Muscle layer of duodenum (tissue), 2 donors: ENCODE measurements at regions not wholly inside any gene's neighbourhood (a gene's known extent, or its start where the extent isn't known, plus 50 kb on each side); places are given as distances from the start of the nearest gene placed in this dataset.
"Not testable (repeated sequence)": the region's sequence is repeated elsewhere in the genome, so short reads cannot be mapped to it uniquely, and the experiment has no call there.

ENCODE experiments used
- H3K27ac ChIP-seq: one replicate; pipeline ENCODE4 v1.7.0; 2013; ENCODE audit warnings: mild to moderate bottlenecking, low read length
- H3K27me3 ChIP-seq: one replicate; pipeline ENCODE4 v1.7.0; 2013; ENCODE audit warnings: low read depth, mild to moderate bottlenecking, control low read depth, low read length
- H3K36me3 ChIP-seq, 2 donors: one replicate each; pipeline ENCODE4 v1.7.0; 2013; ENCODE audit warnings: low read length in 2 of 2, control low read depth in 1 of 2, mild to moderate bottlenecking in 1 of 2; ENCODE audit not compliant: insufficient read depth in 2 of 2, control insufficient read depth in 1 of 2
- H3K4me1 ChIP-seq, 2 donors: one replicate each; pipeline ENCODE4 v1.7.0; 2013; ENCODE audit warnings: low read length in 2 of 2, mild to moderate bottlenecking in 2 of 2, control low read depth in 1 of 2, moderate library complexity in 1 of 2; ENCODE audit not compliant: insufficient read depth in 2 of 2, control insufficient read depth in 1 of 2
- H3K4me3 ChIP-seq, 2 donors: one replicate each; pipeline ENCODE4 v1.7.0; 2013; ENCODE audit warnings: low read length in 2 of 2, low read depth in 1 of 2, mild to moderate bottlenecking in 1 of 2
- H3K9me3 ChIP-seq, 2 donors: one replicate each; pipeline ENCODE4 v1.7.0; 2013; ENCODE audit warnings: low read length in 2 of 2, control low read depth in 1 of 2, mild to moderate bottlenecking in 1 of 2; ENCODE audit not compliant: control insufficient read depth in 1 of 2
- donor health status: healthy.

- no peaks in the 10 kb centered on the region for H3K9me3 ChIP-seq
- no peaks in the 10 kb centered on the region for H3K27me3 ChIP-seq
- no peak overlapping the region for H3K4me3 ChIP-seq
- peaks cover 0 to 8% of the 10 kb centered on the region in 2 donors for H3K4me1 ChIP-seq
- H3K27ac ChIP-seq = no peak overlapping the region
- H3K36me3 ChIP-seq = no peaks in the 10 kb centered on the region
Measured at GRCh38 chr5:125056671-125057485, 310.4 kb upstream of the ZNF608 start.

- H3K27ac ChIP-seq = no peak overlapping the region
- H3K27me3 ChIP-seq = no peaks in the 10 kb centered on the region
- H3K9me3 ChIP-seq = no peaks in the 10 kb centered on the region
- no peaks in the 10 kb centered on the region for H3K36me3 ChIP-seq
- H3K4me1 ChIP-seq = peaks cover 0 to 8% of the 10 kb centered on the region in 2 donors
- H3K4me3 ChIP-seq = no peak overlapping the region
Measured at GRCh38 chr5:125057912-125058826, 311.7 kb upstream of the ZNF608 start.

- Histone ChIP-seq H3K4me1 (peaks cover 0 to 8% of the 10 kb centered on the region in 2 donors), H3K4me3 (no peak overlapping the region), H3K27me3 (no peaks in the 10 kb centered on the region), H3K9me3 (no peaks in the 10 kb centered on the region), H3K27ac (no peak overlapping the region), H3K36me3 (no peaks in the 10 kb centered on the region)
Measured at GRCh38 chr5:125059255-125060002, 313.0 kb upstream of the ZNF608 start.

- Histone ChIP-seq H3K9me3 (no peaks in the 10 kb centered on the region), H3K27ac (no peak overlapping the region), H3K36me3 (no peaks in the 10 kb centered on the region), H3K4me1 (peaks cover 0 to 8% of the 10 kb centered on the region in 2 donors), H3K4me3 (no peak overlapping the region), H3K27me3 (no peaks in the 10 kb centered on the region)
Measured at GRCh38 chr5:125061726-125062125, 315.3 kb upstream of the ZNF608 start.

DNA sequence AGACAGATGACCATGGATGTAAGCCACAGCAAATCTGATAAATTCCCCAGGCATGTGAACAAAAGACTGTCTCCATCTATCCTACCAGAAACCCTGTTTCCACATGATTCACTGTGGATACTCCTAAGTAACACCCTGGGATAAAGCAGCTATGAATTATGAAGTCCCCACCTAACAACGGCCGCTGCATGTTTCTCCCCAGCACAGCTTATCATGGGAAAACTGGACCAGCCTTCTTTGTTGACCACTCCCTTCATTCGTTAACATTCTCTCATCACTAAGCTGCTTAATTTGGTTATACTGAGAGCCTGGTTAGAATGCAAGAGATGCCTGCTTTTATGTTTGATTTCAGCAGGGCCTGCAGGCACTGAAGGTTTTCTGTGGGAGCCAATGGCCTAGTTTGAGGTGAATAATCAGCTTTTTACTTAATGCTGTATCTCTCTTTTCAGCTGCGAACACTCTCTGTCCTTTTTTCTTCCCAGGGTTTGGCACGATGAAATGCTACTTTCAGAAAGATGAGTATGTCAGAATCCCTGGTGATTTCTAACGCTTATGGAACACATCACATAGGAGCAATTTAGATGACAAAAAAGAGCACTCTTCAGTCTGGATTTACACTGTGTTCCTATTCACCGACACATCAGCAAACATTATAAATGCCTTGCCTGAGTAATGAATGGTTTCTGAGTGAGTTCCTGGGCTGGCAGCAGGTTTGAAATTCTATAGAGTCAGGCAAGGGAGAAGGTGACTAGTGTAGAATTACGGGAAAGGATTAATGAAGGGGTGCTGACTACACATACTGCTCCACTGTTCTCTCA lies 318.4 kb upstream of the ZNF608 start:
- H3K4me3 ChIP-seq = no peak overlapping the region
- H3K27me3 ChIP-seq = no peaks in the 10 kb centered on the region
- no peaks in the 10 kb centered on the region for H3K9me3 ChIP-seq
- H3K36me3 ChIP-seq = no peaks in the 10 kb centered on the region
- no peaks in the 10 kb centered on the region for H3K4me1 ChIP-seq
- H3K27ac ChIP-seq = no peak overlapping the region

DNA sequence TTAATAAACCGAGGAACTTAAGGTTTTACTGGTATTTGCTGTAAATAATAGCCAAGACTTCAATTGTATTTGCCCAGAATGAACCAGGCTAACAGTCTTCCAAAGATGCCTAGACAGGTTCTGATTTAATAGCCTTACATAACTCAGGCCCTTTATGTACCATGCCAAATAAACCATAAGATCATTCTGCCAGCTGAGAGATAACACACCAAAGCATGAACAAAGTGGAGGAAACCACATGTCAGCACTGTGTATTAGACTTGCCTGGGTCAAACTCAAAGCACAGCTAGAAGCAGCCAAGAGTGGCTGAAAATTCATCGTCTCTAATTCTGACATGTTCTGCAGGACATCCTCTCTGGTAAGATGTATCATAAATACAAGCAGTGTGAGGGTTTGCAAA lies 319.3 kb upstream of the ZNF608 start:
- H3K9me3 ChIP-seq = no peaks in the 10 kb centered on the region
- H3K27ac ChIP-seq = no peak overlapping the region
- H3K4me1 ChIP-seq = no peaks in the 10 kb centered on the region
- H3K4me3 ChIP-seq = no peak overlapping the region
- H3K27me3 ChIP-seq = no peaks in the 10 kb centered on the region
- no peaks in the 10 kb centered on the region for H3K36me3 ChIP-seq

DNA sequence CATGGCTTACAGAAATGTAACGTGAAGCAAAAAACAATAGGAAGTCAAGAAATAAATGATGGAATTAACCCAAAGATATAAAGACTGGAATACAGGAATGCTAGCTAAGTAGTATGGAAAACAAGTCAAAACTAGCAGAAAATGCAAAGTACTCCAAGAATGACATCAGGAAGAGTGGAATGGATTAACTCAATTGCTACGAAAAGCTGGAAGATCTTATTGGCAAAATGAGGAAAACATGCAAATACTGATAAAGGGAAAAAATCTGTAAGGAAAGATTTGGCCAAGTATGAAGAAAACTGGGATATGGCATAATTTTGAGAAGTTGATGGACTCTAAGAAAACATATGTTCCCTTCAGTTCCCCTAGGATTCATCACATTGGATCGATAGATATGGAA lies 324.5 kb upstream of the ZNF608 start:
- Histone ChIP-seq H3K27me3 (no peaks in the 10 kb centered on the region), H3K9me3 (peaks cover 0 to 16% of the 10 kb centered on the region in 2 donors), H3K27ac (no peak overlapping the region), H3K4me1 (no peaks in the 10 kb centered on the region), H3K4me3 (no peak overlapping the region), H3K36me3 (no peaks in the 10 kb centered on the region)

- Histone ChIP-seq H3K9me3 (peaks cover 0 to 16% of the 10 kb centered on the region in 2 donors), H3K4me3 (peak overlapping the region in 1 of 2 donors; percentile 0), H3K36me3 (no peaks in the 10 kb centered on the region), H3K27me3 (no peaks in the 10 kb centered on the region), H3K27ac (no peak overlapping the region), H3K4me1 (no peaks in the 10 kb centered on the region)
Measured at GRCh38 chr5:125073090-125073489, 326.7 kb upstream of the ZNF608 start.

- H3K4me1 ChIP-seq = no peaks in the 10 kb centered on the region
Measured at GRCh38 chr5:125075567-125075966, 329.1 kb upstream of the ZNF608 start.

GRCh38 chr5:125079028-125079427 lies 332.6 kb upstream of the ZNF608 start:
- H3K27me3 ChIP-seq, H3K4me3 ChIP-seq, H3K27ac ChIP-seq, H3K4me1 ChIP-seq, H3K9me3 ChIP-seq, H3K36me3 ChIP-seq: not testable (repeated sequence)

More at GRCh38 chr5:125075567-125075966, 329.1 kb upstream of the ZNF608 start:
- H3K36me3 ChIP-seq = no peaks in the 10 kb centered on the region
- H3K9me3 ChIP-seq = peaks cover 0 to 16% of the 10 kb centered on the region in 2 donors
- no peak overlapping the region for H3K4me3 ChIP-seq
- H3K27me3 ChIP-seq = no peaks in the 10 kb centered on the region
- H3K27ac ChIP-seq = no peak overlapping the region
